Left forelimb (tissue), 1 donor: ENCODE measurements at regions not wholly inside any gene's neighbourhood (a gene's known extent, or its start where the extent isn't known, plus 50 kb on each side); places are given as distances from the start of the nearest gene placed in this dataset.
"Not testable (repeated sequence)": the region's sequence is repeated elsewhere in the genome, so short reads cannot be mapped to it uniquely, and the experiment has no call there.

Experiments
- DNase-seq: peaks from one replicate; pipeline ENCODE4 v3.0.0-alpha.2; 2018; ENCODE audit warnings: low spot score

DNA sequence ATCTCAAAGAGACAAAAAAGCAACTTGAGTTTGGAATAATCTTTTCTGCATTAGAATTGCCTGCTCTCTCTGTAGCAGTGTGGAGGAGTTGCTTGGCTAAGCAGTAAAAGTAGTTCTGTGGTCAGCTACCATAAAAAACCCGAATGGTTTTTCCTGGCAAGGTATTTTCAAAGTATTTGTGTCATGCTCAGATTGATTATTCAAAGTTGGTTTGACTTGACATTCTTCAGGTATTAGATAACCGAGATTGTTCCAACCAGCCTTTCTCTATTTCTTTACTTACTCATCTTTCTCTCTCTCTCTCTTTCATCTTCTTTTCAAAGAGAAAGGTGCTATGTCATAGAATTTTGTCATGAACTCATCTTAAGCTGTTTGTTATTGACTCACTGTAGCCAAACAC, 404.9 kb downstream of the CPS1 start:
- DNase-seq: no peak

DNA sequence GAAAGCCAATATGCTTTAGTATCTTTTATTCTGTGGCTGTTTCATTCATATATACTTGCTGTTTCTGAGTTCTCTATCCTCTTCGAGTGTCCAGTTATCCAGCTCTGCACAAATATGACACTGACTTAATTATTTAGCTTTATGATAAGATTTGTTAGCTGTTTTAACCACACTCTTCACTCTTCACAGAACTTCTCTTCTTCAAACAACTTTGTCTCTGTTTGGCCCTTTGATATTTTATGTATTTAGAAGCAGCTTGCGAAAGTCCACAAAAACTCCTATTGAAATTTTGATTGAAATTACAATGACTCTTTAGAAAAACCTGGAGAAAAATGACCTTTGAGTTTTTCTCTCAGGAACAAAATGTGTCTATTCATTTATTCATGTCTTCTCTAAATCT, 407.0 kb downstream of the CPS1 start:
- no peak for DNase-seq

DNA sequence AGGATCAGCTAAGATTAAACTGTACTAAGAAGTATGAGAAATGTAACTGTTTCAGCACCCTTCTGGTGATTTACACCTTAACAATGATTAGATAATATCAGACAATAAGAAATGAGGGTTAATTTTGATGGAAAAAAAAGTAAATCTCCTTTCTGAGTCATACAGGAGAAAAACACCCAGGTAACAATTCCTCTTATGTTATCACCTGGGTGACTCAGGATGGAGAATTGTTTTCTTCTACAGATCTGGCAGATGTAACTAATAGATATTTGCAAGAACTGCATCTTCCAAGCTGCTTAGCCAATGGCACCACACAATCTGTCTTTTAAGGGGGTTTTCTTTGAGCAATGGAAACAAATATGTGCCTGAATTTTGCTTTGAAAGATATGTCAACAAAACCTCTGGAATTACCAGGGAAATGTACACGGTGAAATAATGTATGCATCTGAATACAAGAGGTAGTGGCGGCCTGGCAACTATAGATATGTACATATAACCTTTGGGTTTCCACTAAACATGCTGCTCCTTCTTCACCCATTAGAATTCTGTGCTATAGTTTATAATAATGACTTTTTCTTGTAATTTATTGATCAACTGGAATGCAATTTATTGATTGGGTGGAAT, 407.9 kb downstream of the CPS1 start:
- DNase-seq: no peak

DNA sequence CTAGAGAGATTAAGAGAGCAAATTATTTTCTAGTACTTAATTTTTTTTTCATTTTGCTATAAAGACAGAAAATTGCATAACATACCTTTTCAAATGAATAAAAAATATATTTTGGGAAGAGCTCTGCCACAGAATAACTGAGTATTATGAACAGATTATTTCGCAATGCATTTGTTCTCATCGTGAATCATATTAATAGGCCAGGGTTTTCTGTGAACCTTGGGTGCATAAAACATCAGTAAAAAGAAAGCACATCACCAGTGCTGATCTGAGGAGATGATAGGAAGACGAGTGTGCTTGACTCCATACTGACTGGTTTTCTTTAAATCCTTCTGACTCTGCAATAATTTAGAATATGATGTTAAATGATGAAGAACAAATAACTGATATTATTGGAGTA, 409.1 kb downstream of the CPS1 start:
- DNase-seq: no peak

DNA sequence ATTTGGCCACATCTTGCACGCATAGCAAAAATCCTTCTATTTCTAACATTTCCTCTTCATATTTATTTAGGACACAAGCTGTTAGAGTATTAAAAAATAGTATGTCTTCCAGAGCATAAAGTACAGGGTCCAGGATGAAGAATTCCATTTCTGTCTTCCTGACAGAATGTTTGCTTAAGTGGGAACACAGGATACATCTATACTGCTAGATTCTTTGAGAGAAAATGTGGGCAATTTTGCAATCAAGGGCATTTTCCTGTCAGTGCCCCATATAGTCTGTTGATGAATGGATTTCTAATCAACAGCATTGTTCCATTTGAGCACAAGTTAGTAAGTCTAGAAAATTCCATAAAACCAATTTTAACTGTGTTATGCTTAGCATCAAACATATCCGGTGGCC, 409.9 kb downstream of the CPS1 start:
- no peak for DNase-seq

DNA sequence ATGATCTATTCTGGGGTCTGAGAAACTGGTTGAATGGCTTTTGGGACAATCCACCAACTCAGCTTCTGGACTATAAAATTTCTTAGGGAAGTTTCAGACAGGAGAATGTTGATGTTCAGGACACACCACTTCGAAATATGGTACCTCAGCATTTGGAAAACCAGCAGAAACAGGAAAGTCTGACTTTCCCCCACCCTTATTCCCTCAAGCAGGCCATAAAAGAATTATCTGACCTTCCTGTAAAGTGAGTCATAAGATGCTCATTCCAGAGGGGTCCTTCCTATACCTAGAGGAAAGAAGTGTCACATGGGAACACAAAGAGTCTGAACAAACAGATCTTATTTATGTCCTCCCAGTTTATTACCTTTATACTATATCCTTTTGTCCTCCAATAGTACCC, 415.0 kb downstream of the CPS1 start:
- DNase-seq: no peak

DNA sequence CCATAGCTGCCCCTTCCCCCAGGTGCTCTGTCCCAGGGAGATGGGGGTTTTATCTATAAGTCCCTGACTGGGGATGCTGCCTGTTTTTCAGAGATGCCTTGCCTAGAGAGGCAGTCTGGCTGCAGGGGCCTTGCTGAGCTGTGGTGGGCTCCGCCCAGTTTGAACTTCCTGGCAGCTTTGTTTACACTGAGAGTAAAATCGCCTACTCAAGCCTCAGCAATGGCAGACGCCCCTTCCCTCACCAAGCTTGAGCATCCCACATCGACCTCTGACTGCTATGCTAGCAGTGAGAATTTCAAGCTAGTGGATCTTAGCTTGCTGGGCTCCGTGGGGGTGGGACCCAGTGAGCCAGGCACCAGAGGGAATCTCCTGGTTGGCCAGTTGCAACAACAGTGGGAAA, 430.4 kb downstream of the CPS1 start:
- not testable (repeated sequence) for DNase-seq

DNA sequence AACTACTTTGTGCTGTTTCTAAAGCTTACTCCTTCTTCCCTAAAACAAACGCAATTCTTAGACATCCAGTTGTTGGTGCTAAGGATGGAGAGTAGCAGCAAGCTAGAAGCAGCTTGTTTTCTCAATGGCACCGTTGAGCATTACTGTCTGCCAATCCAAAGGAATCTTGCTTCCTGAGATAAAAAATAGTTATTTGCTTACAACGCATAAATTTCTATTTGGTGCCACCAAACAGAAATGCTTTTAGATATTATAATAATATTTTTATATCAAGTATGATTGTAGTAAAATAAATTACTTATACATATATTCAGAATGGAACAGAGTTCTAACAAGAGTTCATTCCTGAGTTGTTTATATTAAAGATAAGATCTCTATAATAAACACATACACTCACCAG, 434.7 kb downstream of the CPS1 start:
- no peak for DNase-seq

DNA sequence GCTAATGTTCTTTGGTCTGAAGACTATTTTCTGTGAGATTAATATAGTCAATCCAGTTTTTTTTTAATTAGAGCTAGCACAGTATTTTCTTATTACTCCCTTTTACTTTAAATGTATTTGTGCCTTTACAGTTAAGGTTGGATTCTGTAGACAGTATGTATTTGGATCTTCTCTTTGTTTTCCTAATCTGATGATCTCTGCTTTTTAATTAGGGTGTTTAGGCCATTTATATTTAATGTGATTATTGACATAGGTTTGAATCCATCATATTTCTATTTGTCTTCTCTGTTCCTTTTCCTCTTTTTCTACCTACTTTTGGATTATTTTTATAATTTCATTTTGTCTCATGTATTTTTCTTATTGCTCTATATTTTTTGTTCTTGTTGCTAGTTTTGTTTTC, 437.7 kb downstream of the CPS1 start:
- DNase-seq: no peak

DNA sequence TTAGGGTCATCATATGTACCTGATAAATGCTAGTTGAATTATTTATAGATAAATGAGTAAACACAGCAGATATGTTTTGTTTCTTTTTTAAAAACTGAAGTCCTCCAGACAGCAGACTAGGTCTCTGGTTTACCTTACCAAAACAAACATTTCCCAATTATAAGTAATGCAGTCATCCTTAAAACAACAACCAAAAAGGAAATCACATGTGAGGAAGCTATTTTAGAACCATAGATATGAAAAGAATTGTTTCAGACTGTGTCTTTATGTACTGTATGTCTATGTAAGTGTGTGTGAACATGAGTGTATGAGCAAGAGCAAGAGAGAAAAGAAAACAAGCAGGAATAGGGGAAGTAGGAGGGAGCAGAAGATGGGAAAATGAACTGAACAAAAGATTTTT, 441.0 kb downstream of the CPS1 start:
- no peak for DNase-seq

DNA sequence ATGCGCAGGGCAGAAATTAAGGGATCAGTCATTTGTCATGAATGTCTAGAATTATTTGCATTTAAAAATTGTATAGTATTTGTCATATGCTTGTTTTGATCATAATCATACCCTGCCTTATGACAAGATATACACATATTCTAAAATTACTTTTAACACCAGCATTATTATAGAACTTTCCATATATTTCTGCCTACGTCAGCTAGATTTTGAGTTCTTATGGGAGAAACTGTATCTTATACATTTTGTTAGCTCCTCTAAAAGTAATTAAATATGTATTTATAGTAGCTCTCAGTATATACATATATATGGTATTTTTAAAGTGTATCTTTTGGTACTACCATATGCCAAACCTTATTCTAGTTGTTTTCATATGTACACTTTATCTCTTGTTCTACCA, 441.9 kb downstream of the CPS1 start:
- no peak for DNase-seq

DNA sequence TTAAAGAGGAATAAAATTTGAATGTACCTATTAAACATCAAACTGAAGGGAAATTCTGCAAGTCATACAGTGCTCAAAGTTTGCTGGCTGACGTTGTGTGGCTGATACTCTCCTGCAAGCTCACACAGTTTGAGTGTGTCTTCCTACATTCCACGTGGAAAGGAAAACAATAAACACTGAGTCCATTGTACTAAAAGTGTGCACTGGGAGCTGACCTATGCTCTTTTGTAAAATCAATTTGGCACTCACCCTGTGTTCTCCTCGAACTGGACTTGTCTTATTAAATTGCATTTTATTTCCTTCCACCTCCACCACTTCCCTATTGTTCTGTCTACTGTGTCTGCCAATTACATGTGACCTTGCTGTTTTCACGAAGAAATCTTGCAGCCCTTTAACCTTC, 458.0 kb downstream of the CPS1 start:
- DNase-seq: no peak

DNA sequence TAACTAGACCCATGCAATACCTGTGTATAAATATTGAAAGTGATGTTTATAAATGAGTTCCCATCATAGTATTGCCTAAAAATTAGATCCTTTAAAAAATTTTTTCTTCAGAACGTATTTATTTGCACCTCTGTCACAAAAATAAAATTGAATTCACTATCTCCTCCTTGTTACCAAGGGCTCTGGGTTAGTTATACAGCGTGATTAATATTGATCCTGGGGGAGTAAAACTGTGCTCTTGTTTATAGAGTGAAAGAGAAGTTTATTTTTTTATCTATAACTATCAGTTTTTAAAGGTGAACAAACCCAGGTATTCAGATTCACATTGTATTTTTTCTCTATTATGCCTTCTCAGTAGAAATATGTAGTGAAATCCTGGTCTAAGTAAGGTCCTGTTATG, 458.5 kb downstream of the CPS1 start:
- no peak for DNase-seq

DNA sequence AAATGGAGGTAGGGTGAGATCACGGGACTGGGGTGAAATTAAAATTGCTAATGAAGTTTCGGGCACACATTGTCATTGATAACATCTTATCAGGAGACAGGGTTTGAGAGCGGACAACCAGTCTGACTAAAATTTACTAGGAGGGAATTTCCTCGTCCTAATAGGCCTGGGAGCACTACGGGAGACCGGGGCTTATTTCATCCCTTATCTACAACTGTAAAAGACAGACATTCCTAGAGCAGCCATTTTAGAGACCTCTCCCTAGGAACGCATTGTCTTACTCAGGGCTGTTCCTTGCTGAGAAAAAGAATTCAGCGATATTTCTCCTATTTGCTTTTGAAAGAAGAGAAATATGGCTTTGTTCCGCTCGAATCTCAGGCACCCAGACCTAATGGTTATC, 468.7 kb downstream of the CPS1 start:
- DNase-seq: not testable (repeated sequence)

DNA sequence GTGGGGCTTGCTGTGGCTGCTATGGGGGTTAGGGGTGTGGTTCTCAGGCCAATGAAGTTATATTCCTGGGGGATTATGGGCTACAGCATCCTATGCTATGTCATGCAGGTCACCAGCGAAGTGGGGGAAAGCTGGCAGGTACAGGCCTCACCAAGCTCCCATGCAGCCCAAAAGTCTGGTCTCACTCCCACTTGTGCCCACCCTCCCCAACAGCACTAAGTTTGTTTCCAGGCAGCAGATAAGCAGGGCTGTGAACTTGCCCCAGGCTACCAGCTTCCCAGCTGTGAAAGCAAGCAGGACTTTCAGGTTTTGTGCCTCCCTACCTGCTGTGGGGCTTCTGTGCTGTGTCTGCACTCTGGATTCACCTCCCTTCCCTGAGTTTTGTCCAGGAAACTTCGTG, 469.7 kb downstream of the CPS1 start:
- DNase-seq: no peak

DNA sequence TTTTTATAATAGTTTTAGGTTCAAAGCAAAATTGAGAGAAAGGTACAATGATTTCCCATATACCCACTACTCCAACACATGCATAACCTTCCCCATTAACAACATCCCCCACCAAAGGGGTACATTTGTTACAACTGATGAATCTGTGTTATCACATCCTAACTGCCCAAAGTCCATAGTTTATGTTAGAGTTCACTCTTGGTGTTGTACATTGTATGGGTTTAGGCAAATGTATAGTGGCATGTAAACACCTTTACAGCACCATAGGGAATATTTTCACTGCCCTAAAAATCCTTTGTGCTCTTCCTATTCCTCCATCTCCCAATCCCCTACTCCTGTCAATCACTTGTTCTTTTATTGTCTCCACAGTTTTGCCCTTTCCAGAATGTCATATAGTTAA, 471.6 kb downstream of the CPS1 start:
- DNase-seq: no peak

DNA sequence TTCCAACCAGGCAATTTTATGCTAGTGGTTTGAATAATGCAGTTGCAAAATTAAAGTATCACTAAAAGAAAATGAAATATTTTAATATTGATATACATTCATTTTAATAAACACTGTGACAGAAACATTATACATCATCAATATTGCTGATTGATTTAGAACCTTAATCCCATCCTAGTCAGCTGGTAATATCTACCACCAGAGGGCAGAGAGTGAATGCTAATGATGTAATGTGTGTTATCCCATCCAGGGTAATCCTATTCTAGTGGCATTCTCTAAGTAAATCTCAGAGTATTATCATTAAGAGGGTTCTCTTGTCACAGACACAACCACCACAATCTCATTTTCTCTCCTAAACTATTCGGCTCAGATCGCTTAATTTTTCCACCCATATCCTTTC, 477.4 kb downstream of the CPS1 start:
- DNase-seq: no peak

DNA sequence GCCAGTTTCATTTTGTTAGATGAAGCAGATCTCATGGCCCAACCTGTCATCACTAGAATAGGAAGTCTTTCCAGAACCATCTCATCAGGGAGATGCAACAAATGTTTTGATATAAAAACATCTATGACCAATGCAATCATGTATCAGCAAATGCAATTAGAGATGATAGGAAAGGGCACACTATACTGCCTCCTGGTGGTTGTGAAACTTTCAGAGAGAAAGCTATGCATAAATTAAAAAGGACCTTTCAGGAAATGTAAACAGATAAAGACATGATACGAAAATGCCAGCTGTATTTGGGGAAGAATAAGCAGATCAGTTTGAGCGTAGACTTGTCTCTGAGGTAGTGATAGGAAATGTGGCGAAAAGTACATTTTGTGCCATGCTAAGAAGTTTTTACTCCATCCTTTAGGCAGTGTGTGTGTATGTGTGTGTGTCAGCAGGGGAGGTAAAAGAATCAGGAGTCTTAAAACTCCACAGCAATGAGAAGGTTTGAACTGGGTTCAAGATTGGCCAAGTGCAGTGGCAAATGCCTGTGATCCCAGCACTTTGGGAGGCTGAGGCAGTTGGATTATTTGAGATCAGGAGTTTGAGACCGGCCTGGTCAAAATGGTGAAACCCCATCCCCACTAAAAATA, 479.3 kb downstream of the CPS1 start:
- DNase-seq: no peak

DNA sequence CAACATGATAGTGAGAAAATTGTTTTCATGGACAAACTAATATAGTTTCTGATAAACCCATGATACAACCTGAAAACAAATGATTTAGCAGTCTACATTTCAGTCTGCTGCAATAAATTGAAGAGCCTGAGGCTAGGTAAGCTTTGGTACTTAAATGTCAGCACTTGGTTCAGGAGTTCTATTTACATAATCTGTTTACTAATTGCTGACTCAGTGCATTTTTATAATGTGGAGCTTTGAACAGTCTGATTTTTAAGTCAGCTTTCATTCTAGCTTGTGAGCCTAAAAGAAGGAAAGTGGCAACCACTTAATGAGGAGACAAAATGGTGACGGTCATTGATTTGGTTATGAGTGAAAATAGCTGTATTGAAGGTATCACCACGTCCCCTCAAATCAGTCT, 488.6 kb downstream of the CPS1 start:
- DNase-seq: no peak

DNA sequence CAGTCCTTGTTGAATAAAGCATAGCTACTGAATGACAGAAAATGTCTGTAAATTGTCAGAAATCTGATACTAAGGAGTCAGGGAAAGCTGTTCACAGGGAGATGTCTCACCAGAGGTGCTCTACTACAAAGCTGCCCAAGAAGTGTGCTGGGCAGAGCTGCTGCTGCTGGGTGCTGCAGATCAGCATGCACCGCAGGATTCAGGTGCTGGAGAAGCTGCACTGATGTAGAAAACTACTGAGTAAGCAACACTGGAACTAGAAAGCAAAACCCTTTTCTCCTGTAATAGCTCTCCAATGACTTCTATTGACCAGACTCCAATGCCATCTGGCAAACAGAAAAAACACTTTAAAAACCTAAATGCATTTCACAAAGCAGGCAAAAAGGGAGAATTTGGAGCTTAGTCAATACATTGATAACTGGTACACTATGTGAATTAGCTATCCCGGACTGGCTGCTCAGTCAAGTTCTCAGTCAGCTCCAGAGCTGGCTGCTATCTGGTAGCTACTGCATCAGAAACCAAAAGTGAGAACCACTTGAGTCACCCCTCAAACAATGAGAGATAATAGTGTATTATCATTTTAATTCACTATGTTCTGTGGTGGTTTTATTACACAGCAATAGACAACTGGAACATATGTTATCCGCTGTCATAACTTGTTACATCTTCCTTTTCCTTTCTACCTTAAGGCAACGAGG, 493.1 kb downstream of the CPS1 start:
- DNase-seq: no peak

DNA sequence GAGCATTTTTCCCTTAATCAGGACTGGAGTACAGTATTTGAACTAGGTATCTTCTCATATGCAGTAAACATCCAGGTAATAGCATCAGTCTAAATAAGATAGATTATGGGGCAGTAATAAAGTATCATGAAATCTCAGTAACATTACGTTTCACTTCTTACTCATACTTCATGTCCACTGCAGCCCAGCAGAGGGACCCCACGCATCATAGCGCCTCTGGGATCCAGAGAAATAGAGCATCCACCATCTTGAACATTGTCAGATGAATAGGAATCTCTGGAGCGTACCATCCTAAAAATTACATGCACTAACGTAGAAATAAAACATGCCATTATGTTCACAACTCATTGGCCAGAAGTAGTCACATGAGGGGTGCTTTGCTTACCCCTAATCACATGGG, 499.0 kb downstream of the CPS1 start:
- no peak for DNase-seq

DNA sequence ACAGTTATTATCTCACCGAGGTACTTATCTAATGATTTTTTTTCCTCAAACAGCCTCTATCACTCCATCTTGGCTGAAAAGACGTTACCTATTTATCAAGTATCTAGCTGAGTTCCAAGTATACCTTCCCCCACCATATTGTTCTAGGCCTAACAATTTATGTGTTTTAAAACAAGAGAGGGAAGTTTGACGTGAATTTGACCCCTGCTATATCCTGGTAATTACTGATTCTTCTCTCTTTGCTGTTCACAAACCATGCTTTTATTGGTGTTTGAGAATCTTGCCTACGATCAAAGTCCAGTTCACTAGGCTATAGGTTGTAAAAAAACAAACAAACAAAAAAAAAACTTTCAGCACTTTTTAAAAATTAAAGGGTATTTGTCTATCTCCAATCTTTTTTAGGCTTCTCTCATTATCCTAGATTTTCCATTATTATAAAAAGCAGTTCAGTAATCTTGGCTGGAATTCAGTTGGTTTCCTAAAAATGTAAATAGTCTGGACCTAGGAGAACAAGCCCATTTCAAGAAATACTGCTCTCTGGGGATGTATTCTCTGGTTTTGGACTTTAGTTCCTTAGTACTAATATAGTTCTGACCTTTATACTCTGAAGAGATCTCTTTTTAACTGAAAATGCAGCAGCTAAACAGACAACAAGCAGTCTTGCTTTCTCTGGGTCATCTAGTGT, 505.4 kb downstream of the CPS1 start:
- DNase-seq: no peak

DNA sequence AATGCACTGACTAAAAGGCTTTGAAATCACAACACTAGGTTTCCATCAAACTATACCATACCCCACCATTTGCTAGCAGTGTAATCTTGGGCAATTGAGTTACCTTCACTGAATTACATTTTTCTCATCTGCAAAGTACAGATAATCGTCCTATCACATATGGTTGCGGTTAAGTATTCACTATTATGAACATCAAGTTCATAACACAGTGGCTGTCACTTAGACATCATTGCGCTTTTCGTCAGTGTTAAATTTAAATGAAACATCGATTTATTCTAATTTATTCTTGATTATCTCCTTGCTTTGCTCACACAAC, 505.9 kb downstream of the CPS1 start:
- no peak for DNase-seq
